NT2/D1 (cell line): ENCODE measurements at regions not wholly inside any gene's neighbourhood (a gene's known extent, or its start where the extent isn't known, plus 50 kb on each side); places are given as distances from the start of the nearest gene placed in this dataset.

Experiments used
- DNase-seq: peaks from one replicate; pipeline ENCODE4 v3.0.0-alpha.2; 2011; ENCODE audit warnings: low read depth, low spot score
- H3K27me3 ChIP-seq: 2 replicates; pipeline ENCODE4 v1.6.0; 2011; ENCODE audit warnings: mild to moderate bottlenecking; ENCODE audit not compliant: insufficient read length, insufficient read depth
- H3K36me3 ChIP-seq: 2 replicates; pipeline ENCODE4 v1.6.1; 2011; ENCODE audit warnings: mild to moderate bottlenecking, low read length, mixed read lengths; ENCODE audit not compliant: insufficient read depth, insufficient read length
- H3K4me1 ChIP-seq: 2 replicates; pipeline ENCODE4 v1.5.1; 2011; ENCODE audit not compliant: insufficient read depth, insufficient read length
- H3K4me3 ChIP-seq: 2 replicates; pipeline ENCODE4 v1.5.1; 2011; ENCODE audit warnings: low read depth; ENCODE audit not compliant: insufficient read length
- H3K9ac ChIP-seq: 2 replicates; pipeline ENCODE4 v1.6.0; 2011; ENCODE audit warnings: low read depth; ENCODE audit not compliant: insufficient read length
- H3K9me3 ChIP-seq: 2 replicates; pipeline ENCODE4 v1.5.1; 2011; ENCODE audit warnings: mild to moderate bottlenecking, low read length; ENCODE audit not compliant: insufficient read depth
- SUZ12 ChIP-seq: IDR thresholded peaks from 2 replicates; pipeline ENCODE4 v1.6.1; 2011; ENCODE audit not compliant: insufficient read length, insufficient read depth; ENCODE audit errors: extremely low read depth
- YY1 ChIP-seq: IDR thresholded peaks from 2 replicates; pipeline ENCODE4 v1.6.1; 2011; ENCODE audit not compliant: insufficient read length, insufficient read depth
- ZNF274 ChIP-seq: IDR thresholded peaks from 2 replicates; pipeline ENCODE4 v1.6.1; 2011; ENCODE audit warnings: mild to moderate bottlenecking, low read depth, low read length

- Histone ChIP-seq H3K27me3 (no peaks in the 10 kb centered on the region), H3K9ac (no peak overlapping the region), H3K4me1 (no peaks in the 10 kb centered on the region), H3K9me3 (no peaks in the 10 kb centered on the region), H3K36me3 (no peaks in the 10 kb centered on the region), H3K4me3 (no peak overlapping the region)
- no peak for DNase-seq
- no peak for TF ChIP-seq YY1
- no peak for TF ChIP-seq ZNF274
- TF ChIP-seq SUZ12: no peak
These were observed 328.2 kb upstream of the COL3A1 start for GRCh38 chr2:188645986-188646385.

GRCh38 chr2:188647430-188648070 lies 326.6 kb upstream of the COL3A1 start:
- no peak for DNase-seq
- no peaks in the 10 kb centered on the region for H3K4me1 ChIP-seq
- H3K36me3 ChIP-seq: no peaks in the 10 kb centered on the region
- no peak overlapping the region for H3K9ac ChIP-seq
- TF ChIP-seq ZNF274: no peak
- no peak for TF ChIP-seq SUZ12
- TF ChIP-seq YY1: no peak
- no peaks in the 10 kb centered on the region for H3K27me3 ChIP-seq
- H3K4me3 ChIP-seq: no peak overlapping the region
- H3K9me3 ChIP-seq: no peaks in the 10 kb centered on the region

GRCh38 chr2:188659656-188660406 lies 314.3 kb upstream of the COL3A1 start:
- H3K36me3 ChIP-seq: no peaks in the 10 kb centered on the region
- no peak for DNase-seq

GRCh38 chr2:188663301-188663700 lies 310.9 kb upstream of the COL3A1 start:
- no peaks in the 10 kb centered on the region for H3K9me3 ChIP-seq
- H3K36me3 ChIP-seq: no peaks in the 10 kb centered on the region
- H3K9ac ChIP-seq: no peak overlapping the region
- no peaks in the 10 kb centered on the region for H3K4me1 ChIP-seq
- no peak overlapping the region for H3K4me3 ChIP-seq
- no peak for TF ChIP-seq YY1
- TF ChIP-seq SUZ12: no peak
- TF ChIP-seq ZNF274: no peak
- no peak for DNase-seq
- no peaks in the 10 kb centered on the region for H3K27me3 ChIP-seq

More at GRCh38 chr2:188659656-188660406, 314.3 kb upstream of the COL3A1 start:
- no peak overlapping the region for H3K4me3 ChIP-seq
- no peak overlapping the region for H3K9ac ChIP-seq
- no peak for TF ChIP-seq SUZ12
- no peak for TF ChIP-seq ZNF274
- TF ChIP-seq YY1: no peak
- H3K9me3 ChIP-seq: no peaks in the 10 kb centered on the region
- no peaks in the 10 kb centered on the region for H3K27me3 ChIP-seq
- no peaks in the 10 kb centered on the region for H3K4me1 ChIP-seq

GRCh38 chr2:188664416-188664815 lies 309.8 kb upstream of the COL3A1 start:
- no peak overlapping the region for H3K4me3 ChIP-seq
- H3K36me3 ChIP-seq: no peaks in the 10 kb centered on the region
- no peak overlapping the region for H3K9ac ChIP-seq
- DNase-seq: no peak
- H3K27me3 ChIP-seq: no peaks in the 10 kb centered on the region
- no peaks in the 10 kb centered on the region for H3K9me3 ChIP-seq
- no peak for TF ChIP-seq SUZ12
- TF ChIP-seq ZNF274: no peak
- no peak for TF ChIP-seq YY1
- H3K4me1 ChIP-seq: no peaks in the 10 kb centered on the region

- H3K9ac ChIP-seq: no peak overlapping the region
- H3K36me3 ChIP-seq: no peaks in the 10 kb centered on the region
- no peaks in the 10 kb centered on the region for H3K4me1 ChIP-seq
- no peaks in the 10 kb centered on the region for H3K9me3 ChIP-seq
- no peak overlapping the region for H3K4me3 ChIP-seq
- no peaks in the 10 kb centered on the region for H3K27me3 ChIP-seq
- DNase-seq: peak; percentile 5
- TF ChIP-seq ZNF274 (no peak), SUZ12 (no peak), YY1 (no peak)
These were observed 309.1 kb upstream of the COL3A1 start for GRCh38 chr2:188664951-188665595.

GRCh38 chr2:188665727-188666304 lies 308.4 kb upstream of the COL3A1 start:
- no peaks in the 10 kb centered on the region for H3K27me3 ChIP-seq
- no peak for TF ChIP-seq ZNF274
- TF ChIP-seq YY1: no peak
- no peak for TF ChIP-seq SUZ12
- H3K4me1 ChIP-seq: no peaks in the 10 kb centered on the region
- H3K9me3 ChIP-seq: no peaks in the 10 kb centered on the region
- H3K4me3 ChIP-seq: no peak overlapping the region
- no peaks in the 10 kb centered on the region for H3K36me3 ChIP-seq
- DNase-seq: no peak
- no peak overlapping the region for H3K9ac ChIP-seq
